Dedifferentiated amniotic fluid mesenchymal stem cell (primary cell): ENCODE measurements at regions not wholly inside any gene's neighbourhood (a gene's known extent, or its start where the extent isn't known, plus 50 kb on each side); places are given as distances from the start of the nearest gene placed in this dataset.

Experiments used
- DNase-seq: peaks from one replicate; pipeline ENCODE4 v3.0.0-alpha.2; 2016; ENCODE audit errors: extremely low spot score

- no peak for DNase-seq
These were observed 185.9 kb upstream of the NSMCE3 start for GRCh38 chr15:29455530-29455929.

GRCh38 chr15:29455055-29455454, 185.4 kb upstream of the NSMCE3 start:
- no peak for DNase-seq

GRCh38 chr15:29454506-29454905, 184.9 kb upstream of the NSMCE3 start:
- no peak for DNase-seq

- no peak for DNase-seq
These were observed 183.5 kb upstream of the NSMCE3 start for GRCh38 chr15:29452881-29453731.

- no peak for DNase-seq
These were observed 181.7 kb upstream of the NSMCE3 start for GRCh38 chr15:29451201-29451781.

GRCh38 chr15:29449136-29449535, 179.5 kb upstream of the NSMCE3 start:
- no peak for DNase-seq

- DNase-seq: no peak
These were observed 178.7 kb upstream of the NSMCE3 start for GRCh38 chr15:29448320-29448719.

- no peak for DNase-seq
These were observed 176.9 kb upstream of the NSMCE3 start for GRCh38 chr15:29446480-29446879.

- no peak for DNase-seq
These were observed 172.9 kb upstream of the NSMCE3 start for GRCh38 chr15:29442532-29442931.

- DNase-seq: no peak
These were observed 170.9 kb upstream of the NSMCE3 start for GRCh38 chr15:29440541-29440940.

GRCh38 chr15:29438703-29439055, 169.1 kb upstream of the NSMCE3 start:
- no peak for DNase-seq

- no peak for DNase-seq
These were observed 168.5 kb upstream of the NSMCE3 start for GRCh38 chr15:29437888-29438702.

- DNase-seq: no peak
These were observed 166.2 kb upstream of the NSMCE3 start for GRCh38 chr15:29435811-29436210.

GRCh38 chr15:29434280-29434679, 164.7 kb upstream of the NSMCE3 start:
- no peak for DNase-seq

- DNase-seq: no peak
These were observed 164.1 kb upstream of the NSMCE3 start for GRCh38 chr15:29433507-29434248.

GRCh38 chr15:29433050-29433318, 163.4 kb upstream of the NSMCE3 start:
- DNase-seq: no peak

GRCh38 chr15:29432191-29433049, 162.8 kb upstream of the NSMCE3 start:
- no peak for DNase-seq

- no peak for DNase-seq
These were observed 161.2 kb upstream of the NSMCE3 start for GRCh38 chr15:29430831-29431230.

- DNase-seq: no peak
These were observed 160.5 kb upstream of the NSMCE3 start for GRCh38 chr15:29430124-29430523.

GRCh38 chr15:29429584-29429983, 160.0 kb upstream of the NSMCE3 start:
- DNase-seq: no peak

- DNase-seq: no peak
These were observed 159.4 kb upstream of the NSMCE3 start for GRCh38 chr15:29428925-29429573.
